Keratinocyte (primary cell): ENCODE measurements at regions not wholly inside any gene's neighbourhood (a gene's known extent, or its start where the extent isn't known, plus 50 kb on each side); places are given as distances from the start of the nearest gene placed in this dataset.

ENCODE experiments used
- DNase-seq: peaks from one replicate; pipeline ENCODE4 v3.0.0-alpha.2; 2011; ENCODE audit warnings: low read depth, missing footprints, low spot score
- FAIRE-seq: peaks from 2 replicates; lab custom pipeline; 2011; peaks lifted over from hg19 to GRCh38; lab: Jason Lieb, UNC
- H2AFZ ChIP-seq: 2 replicates; pipeline ENCODE4 v1.6.0; 2012; ENCODE audit warnings: low read length, control low read depth, inconsistent platforms; ENCODE audit not compliant: control insufficient read depth
- H3K27ac ChIP-seq: 2 replicates; pipeline ENCODE4 v1.5.1; 2011; ENCODE audit warnings: low read length; ENCODE audit not compliant: control insufficient read depth, insufficient read depth
- H3K27me3 ChIP-seq: 3 replicates; pipeline ENCODE4 v1.6.0; 2011; ENCODE audit warnings: low read length; ENCODE audit not compliant: control insufficient read depth, insufficient read depth; ENCODE audit errors: extremely low read depth
- H3K36me3 ChIP-seq, 2 experiments: 2 replicates in 1 of 2; 3 replicates in 1 of 2; pipeline ENCODE4 v1.5.1; 2011; ENCODE audit warnings: low read length in 2 of 2, mild to moderate bottlenecking in 1 of 2; ENCODE audit not compliant: control insufficient read depth in 2 of 2, insufficient read depth in 2 of 2; ENCODE audit errors: extremely low read depth in 1 of 2
- H3K4me1 ChIP-seq: 3 replicates; pipeline ENCODE4 v1.5.1; 2011; ENCODE audit warnings: low read length; ENCODE audit not compliant: control insufficient read depth, insufficient read depth; ENCODE audit errors: extremely low read depth
- H3K4me2 ChIP-seq: 3 replicates; pipeline ENCODE4 v1.6.0; 2011; ENCODE audit warnings: low read depth, low read length; ENCODE audit not compliant: control insufficient read depth, insufficient read depth; ENCODE audit errors: extremely low read depth
- H3K4me3 ChIP-seq, 3 experiments: fragments of 200-600 bp in 1 of 3; sonication (generic) in 1 of 3; 2 replicates in 2 of 3; 3 replicates in 1 of 3; pipeline ENCODE4 v1.5.1; 2011 to 2016; ENCODE audit warnings: low read length in 3 of 3, mild to moderate bottlenecking in 3 of 3, control low read depth in 2 of 3, inconsistent platforms in 1 of 3, low read depth in 1 of 3, mixed read lengths in 1 of 3, mixed run types in 1 of 3, moderate library complexity in 1 of 3; ENCODE audit not compliant: control insufficient read depth in 2 of 3, insufficient read depth in 2 of 3; ENCODE audit errors: extremely low read depth in 1 of 3
- H3K79me2 ChIP-seq: 2 replicates; pipeline ENCODE4 v1.6.0; 2012; ENCODE audit warnings: low read length; ENCODE audit not compliant: control insufficient read depth, insufficient read depth
- H3K9ac ChIP-seq: 3 replicates; pipeline ENCODE4 v1.6.0; 2011; ENCODE audit warnings: low read length; ENCODE audit not compliant: control insufficient read depth, insufficient read depth; ENCODE audit errors: extremely low read depth
- H3K9me1 ChIP-seq: 3 replicates; pipeline ENCODE4 v1.6.0; 2011; ENCODE audit warnings: low read length; ENCODE audit not compliant: control insufficient read depth, insufficient read depth; ENCODE audit errors: extremely low read depth
- H3K9me3 ChIP-seq: 2 replicates; pipeline ENCODE4 v1.5.1; 2012; ENCODE audit warnings: low read depth, low read length; ENCODE audit not compliant: control insufficient read depth
- H4K20me1 ChIP-seq: 3 replicates; pipeline ENCODE4 v1.6.0; 2011; ENCODE audit warnings: low read length; ENCODE audit not compliant: control insufficient read depth, insufficient read depth; ENCODE audit errors: extremely low read depth
- EZH2 ChIP-seq: IDR thresholded peaks from one replicate; pipeline ENCODE4 v1.6.1; 2012; ENCODE audit warnings: inconsistent platforms, mild to moderate bottlenecking, low read length, moderate library complexity
- dilution Hi-C: fragments of 300-500 bp; cut with MboI; formaldehyde crosslinking; loops from one replicate; pipeline ENCODE4 v1.7.0; 2020; ENCODE audit warnings: low sequenced_read_pairs; ENCODE audit not compliant: extremely low pct_ligation_motif_present
- TF ChIP-seq, protein P1 (sequence below), 3 experiments: IDR thresholded peaks in 1 of 3; conservative IDR thresholded peaks in 1 of 3; optimal IDR thresholded peaks in 1 of 3; 2 replicates in 2 of 3; 3 replicates in 1 of 3; pipeline versions ENCODE3 to v1.5.1; 2011; ENCODE audit warnings: low read length in 3 of 3, mild to moderate bottlenecking in 3 of 3, moderate library complexity in 2 of 3, control low read depth in 1 of 3, inconsistent platforms in 1 of 3; ENCODE audit not compliant: insufficient read depth in 2 of 3; ENCODE audit errors: extremely low read depth in 1 of 3

DNA sequence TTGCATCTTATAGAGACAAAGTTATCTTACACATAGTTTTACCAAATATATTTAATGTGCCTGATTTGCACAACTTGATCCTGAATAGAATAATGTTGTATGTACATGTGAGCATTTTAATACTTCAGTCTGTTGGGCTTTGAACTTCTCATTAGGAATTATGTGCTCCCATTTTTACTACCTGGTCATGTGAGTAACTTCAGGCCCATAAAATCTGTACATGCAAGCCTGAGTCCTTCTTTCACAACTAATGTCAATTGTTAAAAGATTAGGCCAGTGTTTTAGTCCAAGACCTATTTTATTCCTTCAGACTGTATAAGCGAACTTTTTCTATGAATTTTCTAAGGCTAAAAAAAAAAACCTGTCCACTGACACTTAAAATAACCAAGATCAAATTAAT, 715.4 kb downstream of the CDH8 start:
- DNase-seq (no peak), FAIRE-seq (no peak)
- Histone ChIP-seq H3K9me3 (no peaks in the 10 kb centered on the region), H2AFZ (no peak overlapping the region), H3K4me3 (no peak overlapping the region), H3K36me3 (no peaks in the 10 kb centered on the region), H3K9ac (no peak overlapping the region), H3K4me1 (peaks cover 7% of the 10 kb centered on the region), H3K4me2 (no peak overlapping the region), H3K27ac (no peak overlapping the region), H3K9me1 (no peaks in the 10 kb centered on the region), H3K79me2 (no peaks in the 10 kb centered on the region), H3K27me3 (no peaks in the 10 kb centered on the region), H4K20me1 (no peaks in the 10 kb centered on the region)
- TF ChIP-seq, protein P1, sequence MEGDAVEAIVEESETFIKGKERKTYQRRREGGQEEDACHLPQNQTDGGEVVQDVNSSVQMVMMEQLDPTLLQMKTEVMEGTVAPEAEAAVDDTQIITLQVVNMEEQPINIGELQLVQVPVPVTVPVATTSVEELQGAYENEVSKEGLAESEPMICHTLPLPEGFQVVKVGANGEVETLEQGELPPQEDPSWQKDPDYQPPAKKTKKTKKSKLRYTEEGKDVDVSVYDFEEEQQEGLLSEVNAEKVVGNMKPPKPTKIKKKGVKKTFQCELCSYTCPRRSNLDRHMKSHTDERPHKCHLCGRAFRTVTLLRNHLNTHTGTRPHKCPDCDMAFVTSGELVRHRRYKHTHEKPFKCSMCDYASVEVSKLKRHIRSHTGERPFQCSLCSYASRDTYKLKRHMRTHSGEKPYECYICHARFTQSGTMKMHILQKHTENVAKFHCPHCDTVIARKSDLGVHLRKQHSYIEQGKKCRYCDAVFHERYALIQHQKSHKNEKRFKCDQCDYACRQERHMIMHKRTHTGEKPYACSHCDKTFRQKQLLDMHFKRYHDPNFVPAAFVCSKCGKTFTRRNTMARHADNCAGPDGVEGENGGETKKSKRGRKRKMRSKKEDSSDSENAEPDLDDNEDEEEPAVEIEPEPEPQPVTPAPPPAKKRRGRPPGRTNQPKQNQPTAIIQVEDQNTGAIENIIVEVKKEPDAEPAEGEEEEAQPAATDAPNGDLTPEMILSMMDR (optimal IDR thresholded peaks at IDR 0.05 in 1 of 3, IDR thresholded peaks at IDR 0.05 in 1 of 3, conservative IDR thresholded peaks at IDR 0.05 in 1 of 3; ENCODE audit: extremely low read depth in 1 of 3, insufficient read depth in 2 of 3, low read length in 3 of 3), result no peak
- TF ChIP-seq EZH2, result no peak
- dilution Hi-C loops, result no loop called here

- H3K4me3 ChIP-seq, result no peak overlapping the region
- H3K27me3 ChIP-seq, result no peaks in the 10 kb centered on the region
- DNase-seq (no peak), FAIRE-seq (peak; percentile 34)
- no peaks in the 10 kb centered on the region for H3K4me1 ChIP-seq
- no peak overlapping the region for H3K27ac ChIP-seq
- H3K79me2 ChIP-seq, result no peaks in the 10 kb centered on the region
- H3K36me3 ChIP-seq, result no peaks in the 10 kb centered on the region
- no peak overlapping the region for H2AFZ ChIP-seq
- no peaks in the 10 kb centered on the region for H3K9me1 ChIP-seq
- no peaks in the 10 kb centered on the region for H3K9me3 ChIP-seq
- TF ChIP-seq, protein P1 (optimal IDR thresholded peaks at IDR 0.05 in 1 of 3, IDR thresholded peaks at IDR 0.05 in 1 of 3, conservative IDR thresholded peaks at IDR 0.05 in 1 of 3; ENCODE audit: extremely low read depth in 1 of 3, insufficient read depth in 2 of 3, low read length in 3 of 3), result no peak
- no peak for TF ChIP-seq EZH2
- dilution Hi-C loops, result no loop called here
- no peaks in the 10 kb centered on the region for H4K20me1 ChIP-seq
- no peak overlapping the region for H3K9ac ChIP-seq
- H3K4me2 ChIP-seq, result no peak overlapping the region
Measured at GRCh38 chr16:61313931-61314330, 722.3 kb downstream of the CDH8 start.
